CD14-positive monocyte (primary cell): ENCODE measurements at regions not wholly inside any gene's neighbourhood (a gene's known extent, or its start where the extent isn't known, plus 50 kb on each side); places are given as distances from the start of the nearest gene placed in this dataset.
A peak's percentile ranks its signal among the peaks of the same experiment; 100 is the strongest.
"Not testable (repeated sequence)": the region's sequence is repeated elsewhere in the genome, so short reads cannot be mapped to it uniquely, and the experiment has no call there.

ENCODE experiments used
- DNase-seq, 3 donors: peaks; one replicate each; pipeline ENCODE4 v3.0.0-alpha.2; 2011 to 2022
- H2AFZ ChIP-seq: 2 replicates; pipeline ENCODE4 v1.6.0; 2012; ENCODE audit warnings: mild to moderate bottlenecking, low read depth, low read length, inconsistent platforms; ENCODE audit not compliant: insufficient read depth, poor library complexity, severe bottlenecking
- H3K27ac ChIP-seq, 2 donors: 1 replicate in 1 of 2; 2 replicates in 1 of 2; pipeline ENCODE4 v1.5.1; 2012 to 2013; ENCODE audit warnings: low read length in 2 of 2, control low read depth in 1 of 2, inconsistent platforms in 1 of 2, low read depth in 1 of 2, mild to moderate bottlenecking in 1 of 2
- H3K27me3 ChIP-seq, 2 donors: one replicate each; pipeline versions ENCODE4 v1.6.0 to v1.6.1; 2011 to 2013; ENCODE audit warnings: low read length in 2 of 2; ENCODE audit not compliant: control insufficient read depth in 2 of 2, insufficient read depth in 2 of 2
- H3K36me3 ChIP-seq, 2 donors: replicated peaks in 1 of 2; 1 replicate in 1 of 2; 2 replicates in 1 of 2; pipeline versions ENCODE4 v1.5.1 to v1.6.1; 2012 to 2013; ENCODE audit warnings: low read length in 2 of 2, control low read depth in 1 of 2, inconsistent platforms in 1 of 2, mild to moderate bottlenecking in 1 of 2; ENCODE audit not compliant: insufficient read depth in 2 of 2, control insufficient read depth in 1 of 2
- H3K4me1 ChIP-seq, 2 donors: 1 replicate in 1 of 2; 2 replicates in 1 of 2; pipeline versions ENCODE4 v1.5.1 to v1.6.1; 2012 to 2013; ENCODE audit warnings: low read length in 2 of 2, control low read depth in 1 of 2, inconsistent platforms in 1 of 2, mild to moderate bottlenecking in 1 of 2, moderate library complexity in 1 of 2; ENCODE audit not compliant: insufficient read depth in 2 of 2, control insufficient read depth in 1 of 2
- H3K4me2 ChIP-seq: replicated peaks from 2 replicates; pipeline ENCODE3; 2012; ENCODE audit warnings: low read length, moderate library complexity, mild to moderate bottlenecking; ENCODE audit not compliant: poor library complexity, severe bottlenecking; ENCODE audit errors: extremely low read depth
- H3K4me3 ChIP-seq, 3 experiments: fragments of 200-600 bp in 1 of 3; sonication (generic) in 1 of 3; replicated peaks in 1 of 3; 1 replicate in 2 of 3; 2 replicates in 1 of 3; pipeline ENCODE4 v1.5.1; 2011 to 2013; ENCODE audit warnings: low read length in 3 of 3, mild to moderate bottlenecking in 3 of 3, control low read depth in 2 of 3, low read depth in 2 of 3, inconsistent platforms in 1 of 3, moderate library complexity in 1 of 3
- H3K79me2 ChIP-seq: 2 replicates; pipeline ENCODE4 v1.6.0; 2012; ENCODE audit warnings: mild to moderate bottlenecking, control low read depth, inconsistent platforms, low read length, moderate library complexity; ENCODE audit not compliant: insufficient read depth
- H3K9ac ChIP-seq: 2 replicates; pipeline ENCODE4 v1.6.0; 2017; ENCODE audit warnings: low read length, mild to moderate bottlenecking; ENCODE audit not compliant: insufficient read depth, poor library complexity, severe bottlenecking
- H3K9me3 ChIP-seq, 2 donors: replicated peaks in 1 of 2; 1 replicate in 1 of 2; 2 replicates in 1 of 2; pipeline versions ENCODE4 v1.5.1 to v1.6.1; 2012 to 2013; ENCODE audit warnings: low read length in 2 of 2, control low read depth in 1 of 2; ENCODE audit not compliant: control insufficient read depth in 1 of 2, insufficient read depth in 1 of 2
- H4K20me1 ChIP-seq: 2 replicates; pipeline ENCODE4 v1.6.0; 2012; ENCODE audit warnings: mild to moderate bottlenecking, low read length, control low read depth, moderate library complexity; ENCODE audit not compliant: insufficient read depth
- H3K27ac Mint-ChIP-seq, 7 donors: one replicate each; pipeline ENCODE4 v1.8.0; 2020; ENCODE audit warnings: mild to moderate bottlenecking in 7 of 7, mixed read lengths in 7 of 7, moderate library complexity in 6 of 7, inconsistent platforms in 2 of 7
- H3K27me3 Mint-ChIP-seq, 3 donors: one replicate each; pipeline ENCODE4 v1.8.0; 2021 to 2022; ENCODE audit warnings: low read depth in 3 of 3, mild to moderate bottlenecking in 3 of 3, mixed read lengths in 3 of 3, moderate library complexity in 3 of 3, inconsistent platforms in 1 of 3
- H3K36me3 Mint-ChIP-seq, 2 donors: one replicate each; pipeline ENCODE4 v1.8.0; 2020; ENCODE audit warnings: mixed read lengths in 2 of 2, inconsistent platforms in 1 of 2, mild to moderate bottlenecking in 1 of 2
- H3K4me1 Mint-ChIP-seq: one replicate; pipeline ENCODE4 v1.8.0; 2020; ENCODE audit warnings: mild to moderate bottlenecking, mixed read lengths
- H3K4me3 Mint-ChIP-seq, 2 donors: one replicate each; pipeline ENCODE4 v1.8.0; 2020; ENCODE audit warnings: mild to moderate bottlenecking in 2 of 2, mixed read lengths in 2 of 2, moderate library complexity in 1 of 2
- H3K9me3 Mint-ChIP-seq, 7 donors: one replicate each; pipeline ENCODE4 v1.8.0; 2020 to 2022; ENCODE audit warnings: mixed read lengths in 7 of 7, mild to moderate bottlenecking in 6 of 7, moderate library complexity in 6 of 7, inconsistent platforms in 2 of 7
- WGBS: methylation state at CpG from one replicate; pipeline ENCODE4 v1.1.5; 2013; ENCODE audit warnings: missing lambda C conversion rate; ENCODE audit not compliant: insufficient coverage; 5-methylcytosine and 5-hydroxymethylcytosine counted together
- intact Hi-C, 2 donors: fragments of 100-400 bp; cut with micrococcal nuclease; formaldehyde crosslinking; loops; one replicate each; pipeline versions ENCODE4 v1.15.0 to v1.15.1; 2023

- H3K4me1 ChIP-seq = peaks cover 21 to 31% of the 10 kb centered on the region in 2 donors
- H3K4me3 ChIP-seq, H3K27me3 ChIP-seq, H3K36me3 Mint-ChIP-seq, H3K27ac ChIP-seq, H2AFZ ChIP-seq, intact Hi-C loops, DNase-seq, H3K9me3 Mint-ChIP-seq, H3K4me3 Mint-ChIP-seq, H3K4me2 ChIP-seq, H3K27me3 Mint-ChIP-seq, H4K20me1 ChIP-seq, H3K9ac ChIP-seq, H3K79me2 ChIP-seq, H3K36me3 ChIP-seq, H3K9me3 ChIP-seq: not testable (repeated sequence)
- Mint-ChIP-seq H3K4me1 (peaks cover 33% of the 10 kb centered on the region), H3K27ac (peak overlapping the region in 3 of 7 donors; percentile 11 to 77 (median 55))
- WGBS = 58% methylated on average over 3 of the region's 5 CpGs
Measured at GRCh38 chr17:20678424-20678823, 98.9 kb downstream of the CDRT15L2 start.

DNA sequence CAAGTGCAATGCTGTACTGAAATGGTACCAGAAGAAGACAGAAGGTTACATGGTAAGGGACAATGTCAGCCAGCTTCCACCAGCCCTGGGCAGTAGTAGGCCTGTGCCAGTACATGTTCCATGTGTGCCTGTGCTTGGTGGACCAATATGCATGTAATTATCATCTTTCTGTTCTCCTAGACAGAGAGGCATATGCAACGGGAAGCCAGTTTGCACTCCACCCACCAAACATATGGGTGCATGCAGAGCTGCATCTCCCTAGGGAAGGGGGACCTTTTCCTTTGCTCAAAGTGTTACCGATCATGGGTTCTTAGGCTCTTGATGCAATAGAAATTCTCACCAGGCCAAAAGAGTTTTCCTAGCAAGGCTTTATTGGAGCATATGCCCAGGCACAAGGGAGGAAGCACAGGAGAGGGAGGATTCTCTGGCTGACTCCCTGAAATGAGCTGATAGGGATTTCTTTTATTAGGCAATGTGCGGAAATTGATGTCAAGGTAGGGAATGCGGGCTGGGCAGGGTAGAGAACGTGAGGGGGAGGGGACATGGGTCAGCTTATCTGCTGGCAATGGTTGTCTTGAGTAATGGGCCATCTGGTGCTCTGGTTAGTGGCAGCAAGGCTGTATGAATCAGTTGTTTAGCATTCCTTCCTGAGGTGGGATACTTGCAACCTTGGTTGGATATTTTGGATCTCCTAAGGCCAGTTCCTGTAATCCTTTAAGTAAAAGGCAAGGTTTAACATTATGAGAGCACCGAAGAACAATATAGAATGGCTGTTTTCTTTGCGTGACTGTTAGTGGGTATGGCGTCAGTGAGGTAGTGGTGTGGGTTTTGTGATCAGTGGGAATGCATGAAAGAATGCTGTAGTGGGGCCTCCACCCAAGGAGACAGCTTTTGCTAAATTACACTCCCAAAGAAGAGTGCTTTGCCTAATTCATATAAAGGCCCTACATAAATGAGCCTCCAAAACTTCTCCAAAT is 102.5 kb downstream of the CDRT15L2 start:
- intact Hi-C loops, DNase-seq, H3K4me2 ChIP-seq, H3K4me3 ChIP-seq, H3K9ac ChIP-seq, H3K36me3 ChIP-seq, H3K4me3 Mint-ChIP-seq, H2AFZ ChIP-seq, H4K20me1 ChIP-seq, H3K9me3 ChIP-seq, H3K27me3 Mint-ChIP-seq, H3K27ac Mint-ChIP-seq, H3K9me3 Mint-ChIP-seq, H3K79me2 ChIP-seq, H3K36me3 Mint-ChIP-seq, H3K27ac ChIP-seq, H3K27me3 ChIP-seq: not testable (repeated sequence)
- peaks cover 21 to 24% of the 10 kb centered on the region in 2 donors for H3K4me1 ChIP-seq
- H3K4me1 Mint-ChIP-seq = peaks cover 27% of the 10 kb centered on the region
- 93% methylated on average over 2 of the region's 8 CpGs for WGBS

- H3K4me1 Mint-ChIP-seq = peaks cover 10% of the 10 kb centered on the region
- H3K9me3 Mint-ChIP-seq, H2AFZ ChIP-seq, H3K4me2 ChIP-seq, H3K36me3 Mint-ChIP-seq, H3K27me3 ChIP-seq, H4K20me1 ChIP-seq, H3K4me3 Mint-ChIP-seq, intact Hi-C loops, H3K4me3 ChIP-seq, H3K4me1 ChIP-seq, H3K9ac ChIP-seq, H3K27ac Mint-ChIP-seq, DNase-seq, H3K27me3 Mint-ChIP-seq, H3K9me3 ChIP-seq, H3K36me3 ChIP-seq, H3K79me2 ChIP-seq, H3K27ac ChIP-seq: not testable (repeated sequence)
- WGBS = no CpG with 5 or more reads among the region's 4 CpGs
Measured at GRCh38 chr17:20683651-20684229, 104.2 kb downstream of the CDRT15L2 start.

GRCh38 chr17:20684975-20685374 is 105.5 kb downstream of the CDRT15L2 start:
- intact Hi-C loops, H3K27me3 Mint-ChIP-seq, H3K4me1 Mint-ChIP-seq, H3K27ac ChIP-seq, H3K9ac ChIP-seq, DNase-seq, H3K36me3 Mint-ChIP-seq, H3K9me3 ChIP-seq, H3K27ac Mint-ChIP-seq, H3K4me3 ChIP-seq, H3K4me3 Mint-ChIP-seq, H3K4me2 ChIP-seq, H3K79me2 ChIP-seq, H3K9me3 Mint-ChIP-seq, H3K27me3 ChIP-seq, H2AFZ ChIP-seq, H3K36me3 ChIP-seq, H3K4me1 ChIP-seq, H4K20me1 ChIP-seq: not testable (repeated sequence)
- no CpG with 5 or more reads among the region's 32 CpGs for WGBS
